Astrocyte (in vitro differentiated cells and primary cell): ENCODE measurements at regions not wholly inside any gene's neighbourhood (a gene's known extent, or its start where the extent isn't known, plus 50 kb on each side); places are given as distances from the start of the nearest gene placed in this dataset.

Experiments used
- DNase-seq: peaks from one replicate; pipeline ENCODE4 v3.0.0-alpha.2; 2010; ENCODE audit warnings: low read depth
- FAIRE-seq: peaks from 2 replicates; lab custom pipeline; 2011; peaks lifted over from hg19 to GRCh38; lab: Jason Lieb, UNC
- H2AFZ ChIP-seq: 2 replicates; pipeline ENCODE4 v1.6.0; 2012; ENCODE audit warnings: low read depth, low read length, inconsistent platforms
- H3K27ac ChIP-seq: 2 replicates; pipeline ENCODE4 v1.5.1; 2011; ENCODE audit warnings: low read depth, low read length, inconsistent platforms
- H3K27me3 ChIP-seq: 2 replicates; pipeline ENCODE4 v1.6.0; 2011; ENCODE audit warnings: low read length, inconsistent platforms; ENCODE audit not compliant: insufficient read depth
- H3K36me3 ChIP-seq: 2 replicates; pipeline ENCODE4 v1.5.1; 2011; ENCODE audit warnings: low read length, inconsistent platforms; ENCODE audit not compliant: insufficient read depth
- H3K4me1 ChIP-seq: 2 replicates; pipeline ENCODE4 v1.5.1; 2011; ENCODE audit warnings: low read length, inconsistent platforms; ENCODE audit not compliant: insufficient read depth
- H3K4me2 ChIP-seq: 2 replicates; pipeline ENCODE4 v1.6.0; 2012; ENCODE audit warnings: low read length, inconsistent platforms
- H3K4me3 ChIP-seq: 2 replicates; pipeline ENCODE4 v1.5.1; 2011; ENCODE audit warnings: low read depth, mild to moderate bottlenecking, low read length, inconsistent platforms; ENCODE audit not compliant: insufficient read depth
- H3K79me2 ChIP-seq: 2 replicates; pipeline ENCODE4 v1.6.0; 2012; ENCODE audit warnings: mild to moderate bottlenecking, low read length, inconsistent platforms; ENCODE audit not compliant: insufficient read depth
- H3K9ac ChIP-seq: 2 replicates; pipeline ENCODE4 v1.6.0; 2012; ENCODE audit warnings: mild to moderate bottlenecking, low read length, inconsistent platforms
- H3K9me3 ChIP-seq: 2 replicates; pipeline ENCODE4 v1.5.1; 2012; ENCODE audit warnings: low read depth, mild to moderate bottlenecking, low read length, inconsistent platforms; ENCODE audit not compliant: insufficient read depth
- H4K20me1 ChIP-seq: 2 replicates; pipeline ENCODE4 v1.6.0; 2012; ENCODE audit warnings: low read length, inconsistent platforms; ENCODE audit not compliant: insufficient read depth
- H3K27ac Mint-ChIP-seq: one replicate; pipeline ENCODE4 v1.8.0; 2021; ENCODE audit warnings: mild to moderate bottlenecking, mixed read lengths; ENCODE audit not compliant: unreplicated experiment
- H3K27me3 Mint-ChIP-seq: one replicate; pipeline ENCODE4 v1.8.0; 2021; ENCODE audit warnings: low read depth, mixed read lengths; ENCODE audit not compliant: unreplicated experiment
- H3K36me3 Mint-ChIP-seq: one replicate; pipeline ENCODE4 v1.8.0; 2021; ENCODE audit warnings: low read depth, mixed read lengths; ENCODE audit not compliant: unreplicated experiment
- H3K4me1 Mint-ChIP-seq: one replicate; pipeline ENCODE4 v1.8.0; 2021; ENCODE audit warnings: low read depth, mixed read lengths; ENCODE audit not compliant: unreplicated experiment
- H3K4me3 Mint-ChIP-seq: one replicate; pipeline ENCODE4 v1.8.0; 2021; ENCODE audit warnings: mild to moderate bottlenecking, moderate library complexity, mixed read lengths; ENCODE audit not compliant: unreplicated experiment
- H3K9me3 Mint-ChIP-seq: one replicate; pipeline ENCODE4 v1.8.0; 2021; ENCODE audit warnings: mild to moderate bottlenecking, mixed read lengths; ENCODE audit not compliant: unreplicated experiment
- CTCF ChIP-seq: IDR thresholded peaks from 2 replicates; pipeline ENCODE4 v1.5.1; 2011; ENCODE audit warnings: low read depth, mild to moderate bottlenecking, inconsistent platforms, low read length, moderate library complexity; ENCODE audit not compliant: insufficient read depth
- EZH2 ChIP-seq: IDR thresholded peaks from 2 replicates; pipeline ENCODE4 v1.6.1; 2012; ENCODE audit warnings: mild to moderate bottlenecking, low read length, inconsistent platforms; ENCODE audit not compliant: insufficient read depth

GRCh38 chr6:137722749-137723272, 144.2 kb upstream of the TNFAIP3 start:
- Histone ChIP-seq H3K27ac (no peak overlapping the region), H3K4me1 (no peaks in the 10 kb centered on the region), H3K27me3 (no peaks in the 10 kb centered on the region), H2AFZ (no peak overlapping the region), H4K20me1 (no peaks in the 10 kb centered on the region), H3K9me3 (no peaks in the 10 kb centered on the region), H3K4me2 (no peak overlapping the region), H3K4me3 (no peak overlapping the region), H3K9ac (no peak overlapping the region), H3K79me2 (no peaks in the 10 kb centered on the region), H3K36me3 (no peaks in the 10 kb centered on the region)
- no peak for TF ChIP-seq CTCF
- no peak for TF ChIP-seq EZH2
- Mint-ChIP-seq H3K36me3 (peaks cover 2% of the 10 kb centered on the region), H3K27me3 (no peaks in the 10 kb centered on the region), H3K27ac (peak overlapping the region; percentile 79), H3K4me3 (no peak overlapping the region), H3K4me1 (peaks cover 5% of the 10 kb centered on the region), H3K9me3 (peaks cover 4% of the 10 kb centered on the region)
- FAIRE-seq (no peak), DNase-seq (peak; percentile 57)

- peak overlapping the region; percentile 79 for H3K27ac Mint-ChIP-seq
- H3K36me3 Mint-ChIP-seq, result no peaks in the 10 kb centered on the region
- TF ChIP-seq EZH2, result no peak
- no peak for TF ChIP-seq CTCF
- peaks cover 2% of the 10 kb centered on the region for H3K27me3 Mint-ChIP-seq
- H3K4me1 ChIP-seq, result peaks cover 1% of the 10 kb centered on the region
- no peak overlapping the region for H2AFZ ChIP-seq
- no peak overlapping the region for H3K27ac ChIP-seq
- no peak overlapping the region for H3K4me3 ChIP-seq
- no peaks in the 10 kb centered on the region for H3K36me3 ChIP-seq
- no peaks in the 10 kb centered on the region for H3K9me3 ChIP-seq
- H3K4me1 Mint-ChIP-seq, result peaks cover 6% of the 10 kb centered on the region
- no peak overlapping the region for H3K4me3 Mint-ChIP-seq
- no peaks in the 10 kb centered on the region for H3K79me2 ChIP-seq
- H3K27me3 ChIP-seq, result no peaks in the 10 kb centered on the region
- H4K20me1 ChIP-seq, result no peaks in the 10 kb centered on the region
- no peak overlapping the region for H3K4me2 ChIP-seq
- H3K9ac ChIP-seq, result no peak overlapping the region
- DNase-seq, result no peak
- peaks cover 4% of the 10 kb centered on the region for H3K9me3 Mint-ChIP-seq
- no peak for FAIRE-seq
These were observed 143.6 kb upstream of the TNFAIP3 start for GRCh38 chr6:137723273-137724017.

GRCh38 chr6:137724018-137724403, 143.0 kb upstream of the TNFAIP3 start:
- no peaks in the 10 kb centered on the region for H3K36me3 ChIP-seq
- no peak for FAIRE-seq
- H3K27ac ChIP-seq, result no peak overlapping the region
- no peak overlapping the region for H3K4me2 ChIP-seq
- no peak overlapping the region for H3K27ac Mint-ChIP-seq
- peaks cover 11% of the 10 kb centered on the region for H3K4me1 Mint-ChIP-seq
- H2AFZ ChIP-seq, result no peak overlapping the region
- H3K9ac ChIP-seq, result no peak overlapping the region
- H3K9me3 ChIP-seq, result no peaks in the 10 kb centered on the region
- no peaks in the 10 kb centered on the region for H3K36me3 Mint-ChIP-seq
- no peak overlapping the region for H3K4me3 ChIP-seq
- TF ChIP-seq CTCF (no peak), EZH2 (no peak)
- no peaks in the 10 kb centered on the region for H3K27me3 ChIP-seq
- peaks cover 7% of the 10 kb centered on the region for H3K4me1 ChIP-seq
- no peaks in the 10 kb centered on the region for H3K79me2 ChIP-seq
- H3K27me3 Mint-ChIP-seq, result peaks cover 2% of the 10 kb centered on the region
- no peak for DNase-seq
- H3K9me3 Mint-ChIP-seq, result peaks cover 3% of the 10 kb centered on the region
- H3K4me3 Mint-ChIP-seq, result no peak overlapping the region
- no peaks in the 10 kb centered on the region for H4K20me1 ChIP-seq
